H1 (cell line): ENCODE measurements at regions not wholly inside any gene's neighbourhood (a gene's known extent, or its start where the extent isn't known, plus 50 kb on each side); places are given as distances from the start of the nearest gene placed in this dataset.

Source experiments
- CTCF ChIA-PET: fragments of 300-600 bp; sonication (Branson Sonifier 250); formaldehyde crosslinking; loops from one replicate; lab custom pipeline; 2021; ENCODE audit not compliant: partially characterized antibody; lab: Charles Lee
- POLR2A ChIA-PET: fragments of 300-600 bp; sonication (Branson Sonifier 250); formaldehyde crosslinking; loops from one replicate; lab custom pipeline; 2021; ENCODE audit warnings: inconsistent platforms; ENCODE audit not compliant: partially characterized antibody; lab: Charles Lee
- DNase-seq, 2 experiments: peaks; one replicate each; pipeline versions ENCODE4 v3.0.0 to v3.0.0-alpha.2; 2010 to 2022; ENCODE audit warnings: low spot score in 2 of 2, low read depth in 1 of 2, mixed read lengths in 1 of 2
- FAIRE-seq: peaks from 2 replicates; lab custom pipeline; 2011; peaks lifted over from hg19 to GRCh38; lab: Jason Lieb, UNC
- H2AFZ ChIP-seq: 2 replicates; pipeline ENCODE4 v1.8.1; 2012; ENCODE audit warnings: low read length, inconsistent platforms
- H2AK5ac ChIP-seq: 2 replicates; pipeline ENCODE4 v1.6.1; 2013; ENCODE audit warnings: low read depth, low read length
- H2BK120ac ChIP-seq: replicated peaks from 2 replicates; pipeline ENCODE3; 2013; ENCODE audit warnings: low read depth, low read length, inconsistent platforms
- H2BK12ac ChIP-seq: 2 replicates; pipeline ENCODE4 v1.6.1; 2013; ENCODE audit warnings: low read depth, low read length
- H2BK15ac ChIP-seq: 2 replicates; pipeline ENCODE4 v1.6.1; 2013; ENCODE audit warnings: low read length
- H2BK20ac ChIP-seq: 2 replicates; pipeline ENCODE4 v1.6.1; 2013; ENCODE audit warnings: low read length
- H2BK5ac ChIP-seq: 2 replicates; pipeline ENCODE4 v1.6.1; 2013; ENCODE audit warnings: low read depth, low read length
- H3K14ac ChIP-seq: 2 replicates; pipeline ENCODE4 v1.6.1; 2013; ENCODE audit warnings: inconsistent platforms; ENCODE audit not compliant: insufficient read length
- H3K18ac ChIP-seq: 2 replicates; pipeline ENCODE4 v1.6.1; 2013; ENCODE audit warnings: low read length; ENCODE audit errors: extremely low read depth
- H3K23ac ChIP-seq: 2 replicates; pipeline ENCODE4 v1.6.1; 2013; ENCODE audit warnings: inconsistent platforms; ENCODE audit not compliant: insufficient read length
- H3K23me2 ChIP-seq: 2 replicates; pipeline ENCODE4 v1.6.1; 2013; ENCODE audit warnings: low read depth, low read length
- H3K27ac ChIP-seq: 2 replicates; pipeline ENCODE4 v1.6.1; 2011; ENCODE audit warnings: low read depth, low read length, inconsistent platforms
- H3K27me3 ChIP-seq, 4 experiments: replicated peaks in 1 of 4; 1 replicate in 1 of 4; 2 replicates in 3 of 4; pipeline versions ENCODE4 v1.6.1 to v1.8.1; 2011 to 2013; ENCODE audit warnings: low read length in 3 of 4, mild to moderate bottlenecking in 3 of 4, inconsistent platforms in 2 of 4, mixed read lengths in 2 of 4, moderate library complexity in 1 of 4; ENCODE audit not compliant: control insufficient read depth in 3 of 4, insufficient read depth in 3 of 4; ENCODE audit errors: extremely low read depth in 1 of 4
- H3K36me3 ChIP-seq, 4 experiments: 2 replicates each; pipeline versions ENCODE4 v1.6.1 to v1.8.1; 2011 to 2013; ENCODE audit warnings: mild to moderate bottlenecking in 4 of 4, low read length in 3 of 4, moderate library complexity in 2 of 4, control low read depth in 1 of 4, inconsistent platforms in 1 of 4; ENCODE audit not compliant: insufficient read depth in 4 of 4, control insufficient read depth in 2 of 4
- H3K4ac ChIP-seq: replicated peaks from 2 replicates; pipeline ENCODE3; 2013; ENCODE audit warnings: low read length, low read depth, mixed read lengths, inconsistent platforms; ENCODE audit not compliant: insufficient read length
- H3K4me1 ChIP-seq, 4 experiments: replicated peaks in 1 of 4; 1 replicate in 1 of 4; 2 replicates in 3 of 4; pipeline versions ENCODE4 v1.6.1 to v1.8.1; 2011 to 2013; ENCODE audit warnings: low read length in 3 of 4, inconsistent platforms in 2 of 4, mixed read lengths in 1 of 4; ENCODE audit not compliant: insufficient read depth in 4 of 4, control insufficient read depth in 3 of 4
- H3K4me2 ChIP-seq, 2 experiments: 2 replicates each; pipeline versions ENCODE4 v1.6.1 to v1.8.1; 2011 to 2013; ENCODE audit warnings: low read depth in 2 of 2, low read length in 2 of 2, control low read depth in 1 of 2, inconsistent platforms in 1 of 2, mild to moderate bottlenecking in 1 of 2; ENCODE audit not compliant: insufficient read depth in 1 of 2
- H3K4me3 ChIP-seq, 4 experiments: fragments of 200-600, 300-600 bp in 1 of 4; sonication (generic), shearing (Covaris generic), sonication (Bioruptor Twin) in 1 of 4; 2 replicates each; pipeline versions ENCODE4 v1.5.1 to v1.8.1; 2011 to 2016; ENCODE audit warnings: low read length in 4 of 4, low read depth in 3 of 4, control low read depth in 2 of 4, inconsistent platforms in 2 of 4, mild to moderate bottlenecking in 2 of 4, mixed read lengths in 1 of 4, moderate library complexity in 1 of 4; ENCODE audit not compliant: insufficient read depth in 2 of 4; ENCODE audit errors: extremely low read depth in 1 of 4
- H3K56ac ChIP-seq: replicated peaks from 2 replicates; pipeline ENCODE3; 2013; ENCODE audit warnings: low read depth, mild to moderate bottlenecking, mixed read lengths, low read length, inconsistent platforms; ENCODE audit not compliant: insufficient read length
- H3K79me1 ChIP-seq: 2 replicates; pipeline ENCODE4 v1.6.1; 2013; ENCODE audit warnings: low read depth, low read length, control low read depth
- H3K79me2 ChIP-seq, 2 experiments: 2 replicates each; pipeline versions ENCODE4 v1.6.1 to v1.8.1; 2012 to 2013; ENCODE audit warnings: low read length in 2 of 2, mild to moderate bottlenecking in 2 of 2, inconsistent platforms in 1 of 2; ENCODE audit not compliant: insufficient read depth in 2 of 2, control insufficient read depth in 1 of 2
- H3K9ac ChIP-seq, 4 experiments: replicated peaks in 1 of 4; 1 replicate in 1 of 4; 2 replicates in 3 of 4; pipeline versions ENCODE4 v1.6.1 to v1.8.1; 2011 to 2013; ENCODE audit warnings: low read depth in 3 of 4, low read length in 3 of 4, control low read depth in 2 of 4, mild to moderate bottlenecking in 2 of 4, moderate library complexity in 2 of 4, inconsistent platforms in 1 of 4; ENCODE audit errors: extremely low read depth in 1 of 4
- H3K9me3 ChIP-seq, 2 experiments: 2 replicates each; pipeline versions ENCODE4 v1.6.1 to v1.8.1; 2012 to 2013; ENCODE audit warnings: mild to moderate bottlenecking in 2 of 2, moderate library complexity in 2 of 2, control low read depth in 1 of 2, inconsistent platforms in 1 of 2, low read depth in 1 of 2, low read length in 1 of 2, mixed read lengths in 1 of 2; ENCODE audit not compliant: insufficient read depth in 2 of 2
- H4K20me1 ChIP-seq, 2 experiments: replicated peaks in 1 of 2; 2 replicates each; pipeline versions ENCODE3 to v1.8.1; 2011 to 2013; ENCODE audit warnings: inconsistent platforms in 2 of 2, low read length in 2 of 2, mild to moderate bottlenecking in 1 of 2; ENCODE audit not compliant: insufficient read depth in 2 of 2, control insufficient read depth in 1 of 2
- H4K5ac ChIP-seq: 2 replicates; pipeline ENCODE4 v1.6.1; 2013; ENCODE audit warnings: low read length, low read depth, mixed read lengths, inconsistent platforms; ENCODE audit not compliant: insufficient read length
- H4K8ac ChIP-seq: 2 replicates; pipeline ENCODE4 v1.8.0; 2013; ENCODE audit warnings: mild to moderate bottlenecking, moderate library complexity, low read length, inconsistent platforms; ENCODE audit not compliant: insufficient read depth; ENCODE audit errors: extremely low read depth
- H4K91ac ChIP-seq: replicated peaks from 2 replicates; pipeline ENCODE3; 2013; ENCODE audit warnings: low read length, mixed read lengths, inconsistent platforms; ENCODE audit not compliant: insufficient read length
- BRCA1 ChIP-seq: IDR thresholded peaks from 2 replicates; pipeline ENCODE4 v1.6.1; 2012; ENCODE audit warnings: low read depth, low read length, improper control_type of control experiment
- CREB1 ChIP-seq: IDR thresholded peaks from 2 replicates; pipeline ENCODE4 v1.6.1; 2012; ENCODE audit warnings: inconsistent platforms
- EGR1 ChIP-seq: IDR thresholded peaks from 2 replicates; pipeline ENCODE4 v1.6.1; 2011; ENCODE audit warnings: low read depth, low read length, borderline replicate concordance
- EP300 ChIP-seq, 2 experiments: IDR thresholded peaks; 1 replicate in 1 of 2; 2 replicates in 1 of 2; pipeline ENCODE4 v1.6.1; 2011 to 2012; ENCODE audit warnings: low read depth in 2 of 2, low read length in 2 of 2, mild to moderate bottlenecking in 2 of 2, borderline replicate concordance in 1 of 2, inconsistent platforms in 1 of 2, moderate library complexity in 1 of 2
- RXRA ChIP-seq: IDR thresholded peaks from 2 replicates; pipeline ENCODE4 v1.6.1; 2011; ENCODE audit warnings: low read depth, mild to moderate bottlenecking, low read length, moderate library complexity; ENCODE audit not compliant: insufficient read depth
- SP4 ChIP-seq: IDR thresholded peaks from 2 replicates; pipeline ENCODE4 v1.6.1; 2012; ENCODE audit warnings: low read length, inconsistent platforms
- SUZ12 ChIP-seq: fragments of 200-600 bp; sonication (generic); IDR thresholded peaks from 2 replicates; pipeline ENCODE4 v1.6.1; 2012; ENCODE audit warnings: mild to moderate bottlenecking, inconsistent platforms, low read length, moderate library complexity, mixed read lengths
- WGBS, 2 experiments: shearing (Covaris generic) in 1 of 2; methylation state at CpG; one replicate each; pipeline versions ENCODE4 v1.1.6 to v1.1.7; 2013 to 2015; ENCODE audit warnings: low lambda C conversion rate in 2 of 2, mixed read lengths in 2 of 2, inconsistent platforms in 1 of 2, low coverage in 1 of 2, missing lambda C conversion rate in 1 of 2; ENCODE audit not compliant: insufficient replicate concordance in 2 of 2, insufficient coverage in 1 of 2, insufficient read length in 1 of 2; ENCODE audit errors: extremely low coverage in 1 of 2, missing lambda C conversion rate in 1 of 2; 5-methylcytosine and 5-hydroxymethylcytosine counted together
- TF ChIP-seq, protein P1 (sequence below), 3 experiments: IDR thresholded peaks; 1 replicate in 2 of 3; 2 replicates in 1 of 3; pipeline versions ENCODE4 v1.5.1 to v1.6.1; 2011; ENCODE audit warnings: low read length in 3 of 3, mild to moderate bottlenecking in 3 of 3, inconsistent platforms in 2 of 3, low read depth in 1 of 3, moderate library complexity in 1 of 3; ENCODE audit not compliant: insufficient read depth in 1 of 3; ENCODE audit errors: control extremely low read depth in 1 of 3

DNA sequence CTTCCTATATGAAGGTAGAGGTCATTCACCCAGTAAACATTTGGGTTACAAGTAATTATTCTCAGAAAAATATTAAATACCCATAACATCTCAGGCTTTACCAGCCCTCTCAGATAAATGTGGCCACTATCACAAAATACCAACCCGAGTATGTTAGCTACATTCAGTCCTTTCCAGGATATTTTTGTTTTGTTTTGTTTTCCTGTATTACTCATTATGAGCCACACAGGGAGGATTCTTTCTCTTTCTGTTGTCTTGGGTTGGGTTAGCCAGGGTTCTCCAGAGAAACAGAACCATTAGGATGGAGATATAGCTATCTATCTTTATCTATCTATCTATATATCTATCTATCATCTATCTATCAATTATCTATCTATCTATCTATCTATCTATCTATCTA, 947.6 kb upstream of the MDGA2 start:
- Histone ChIP-seq H2BK5ac (no peak overlapping the region), H3K4me1 (no peaks in the 10 kb centered on the region), H2BK15ac (no peak overlapping the region), H4K5ac (no peak overlapping the region), H3K18ac (no peak overlapping the region), H3K9me3 (no peaks in the 10 kb centered on the region), H2AFZ (no peak overlapping the region), H2AK5ac (no peak overlapping the region), H3K9ac (no peak overlapping the region), H3K36me3 (no peaks in the 10 kb centered on the region), H2BK120ac (no peak overlapping the region), H3K4me2 (no peak overlapping the region), H3K4ac (no peak overlapping the region), H3K27me3 (no peaks in the 10 kb centered on the region), H4K91ac (no peak overlapping the region), H4K20me1 (no peaks in the 10 kb centered on the region), H3K14ac (no peak overlapping the region), H3K4me3 (no peak overlapping the region), H3K23me2 (no peaks in the 10 kb centered on the region), H2BK12ac (no peak overlapping the region), H3K79me1 (no peaks in the 10 kb centered on the region), H4K8ac (no peak overlapping the region), H3K56ac (no peak overlapping the region), H3K23ac (no peak overlapping the region), H2BK20ac (no peak overlapping the region), H3K27ac (no peak overlapping the region), H3K79me2 (no peaks in the 10 kb centered on the region)
- ChIA-PET POLR2A (no interaction called here), CTCF (no interaction called here)
- 88% methylated on average over 1 of the region's 1 CpG; no CpG with 5 or more reads in 1 of the 2 experiments for WGBS, 2 experiments
- FAIRE-seq (no peak), DNase-seq (no peak)
- TF ChIP-seq EGR1 = no peak
- no peak for TF ChIP-seq BRCA1
- no peak for TF ChIP-seq SUZ12
- no peak for TF ChIP-seq RXRA
- TF ChIP-seq, protein P1, sequence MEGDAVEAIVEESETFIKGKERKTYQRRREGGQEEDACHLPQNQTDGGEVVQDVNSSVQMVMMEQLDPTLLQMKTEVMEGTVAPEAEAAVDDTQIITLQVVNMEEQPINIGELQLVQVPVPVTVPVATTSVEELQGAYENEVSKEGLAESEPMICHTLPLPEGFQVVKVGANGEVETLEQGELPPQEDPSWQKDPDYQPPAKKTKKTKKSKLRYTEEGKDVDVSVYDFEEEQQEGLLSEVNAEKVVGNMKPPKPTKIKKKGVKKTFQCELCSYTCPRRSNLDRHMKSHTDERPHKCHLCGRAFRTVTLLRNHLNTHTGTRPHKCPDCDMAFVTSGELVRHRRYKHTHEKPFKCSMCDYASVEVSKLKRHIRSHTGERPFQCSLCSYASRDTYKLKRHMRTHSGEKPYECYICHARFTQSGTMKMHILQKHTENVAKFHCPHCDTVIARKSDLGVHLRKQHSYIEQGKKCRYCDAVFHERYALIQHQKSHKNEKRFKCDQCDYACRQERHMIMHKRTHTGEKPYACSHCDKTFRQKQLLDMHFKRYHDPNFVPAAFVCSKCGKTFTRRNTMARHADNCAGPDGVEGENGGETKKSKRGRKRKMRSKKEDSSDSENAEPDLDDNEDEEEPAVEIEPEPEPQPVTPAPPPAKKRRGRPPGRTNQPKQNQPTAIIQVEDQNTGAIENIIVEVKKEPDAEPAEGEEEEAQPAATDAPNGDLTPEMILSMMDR (IDR thresholded peaks at IDR 0.05; ENCODE audit: control extremely low read depth in 1 of 3, insufficient read depth in 1 of 3, low read depth in 1 of 3, low read length in 3 of 3) = no peak
- no peak for TF ChIP-seq EP300 (IDR thresholded peaks at IDR 0.05; ENCODE audit: borderline replicate concordance in 1 of 2, low read depth in 2 of 2, low read length in 2 of 2)
- TF ChIP-seq SP4 = no peak
- no peak for TF ChIP-seq CREB1
